ENCODE measurements at regions not wholly inside any gene's neighbourhood (a gene's known extent, or its start where the extent isn't known, plus 50 kb on each side); places are given as distances from the start of the nearest gene placed in this dataset.

DNA sequence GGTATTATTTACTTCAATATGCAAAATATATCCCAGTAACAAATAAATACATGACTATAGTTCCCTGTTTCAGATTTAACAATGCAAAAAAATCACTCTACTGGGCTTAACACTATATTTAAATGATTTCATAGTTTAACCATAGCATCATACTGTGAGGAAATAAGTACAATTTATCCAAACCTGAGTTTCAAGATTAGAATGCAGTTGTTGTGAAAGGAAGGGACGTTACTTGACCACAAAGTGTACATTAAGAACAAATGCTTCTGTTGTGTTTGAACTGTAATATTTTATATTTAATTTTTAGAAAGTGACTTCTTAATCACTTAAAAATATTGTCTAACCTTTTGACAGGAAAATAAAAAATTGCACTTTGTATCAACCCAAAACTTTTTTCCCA, 1747.9 kb upstream of the SPRY2 start:
- no peaks in the 10 kb centered on the region for H3K27me3 ChIP-seq (replicated peaks in 1 of 4; ENCODE audit: control extremely low read depth in 1 of 4, control insufficient read depth in 3 of 4, insufficient read depth in 4 of 4, low read length in 3 of 4)
- no peak overlapping the region for H2AFZ ChIP-seq (ENCODE audit: insufficient read depth, low read depth, low read length, poor library complexity, severe bottlenecking)
- H3K9me3 Mint-ChIP-seq (ENCODE audit: insufficient read depth) = no peaks in the 10 kb centered on the region
- TF ChIP-seq EZH2 (IDR thresholded peaks at IDR 0.05; ENCODE audit: borderline replicate concordance, insufficient read depth, low read depth, low read length, poor library complexity, severe bottlenecking) = no peak
- TF ChIP-seq, protein P1, sequence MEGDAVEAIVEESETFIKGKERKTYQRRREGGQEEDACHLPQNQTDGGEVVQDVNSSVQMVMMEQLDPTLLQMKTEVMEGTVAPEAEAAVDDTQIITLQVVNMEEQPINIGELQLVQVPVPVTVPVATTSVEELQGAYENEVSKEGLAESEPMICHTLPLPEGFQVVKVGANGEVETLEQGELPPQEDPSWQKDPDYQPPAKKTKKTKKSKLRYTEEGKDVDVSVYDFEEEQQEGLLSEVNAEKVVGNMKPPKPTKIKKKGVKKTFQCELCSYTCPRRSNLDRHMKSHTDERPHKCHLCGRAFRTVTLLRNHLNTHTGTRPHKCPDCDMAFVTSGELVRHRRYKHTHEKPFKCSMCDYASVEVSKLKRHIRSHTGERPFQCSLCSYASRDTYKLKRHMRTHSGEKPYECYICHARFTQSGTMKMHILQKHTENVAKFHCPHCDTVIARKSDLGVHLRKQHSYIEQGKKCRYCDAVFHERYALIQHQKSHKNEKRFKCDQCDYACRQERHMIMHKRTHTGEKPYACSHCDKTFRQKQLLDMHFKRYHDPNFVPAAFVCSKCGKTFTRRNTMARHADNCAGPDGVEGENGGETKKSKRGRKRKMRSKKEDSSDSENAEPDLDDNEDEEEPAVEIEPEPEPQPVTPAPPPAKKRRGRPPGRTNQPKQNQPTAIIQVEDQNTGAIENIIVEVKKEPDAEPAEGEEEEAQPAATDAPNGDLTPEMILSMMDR (IDR thresholded peaks at IDR 0.05) = no peak
- no peaks in the 10 kb centered on the region for H3K4me1 ChIP-seq (ENCODE audit: control insufficient read depth in 2 of 2, insufficient read depth in 2 of 2, low read length in 2 of 2)
- no peak overlapping the region for H3K4me3 Mint-ChIP-seq
- H3K27ac Mint-ChIP-seq = no peak overlapping the region
- intact Hi-C loops (cut with micrococcal nuclease) = no loop called here
- ChIA-PET POLR2A (no interaction called here), CTCF (no interaction called here)
- no peak overlapping the region for H3K9ac ChIP-seq (ENCODE audit: low read length)
- H3K27ac ChIP-seq (ENCODE audit: low read length in 2 of 2) = no peak overlapping the region
- H3K36me3 ChIP-seq (replicated peaks in 1 of 2; ENCODE audit: control extremely low read depth in 1 of 2, control insufficient read depth in 1 of 2, extremely low read depth in 1 of 2, insufficient read depth in 2 of 2, low read length in 1 of 2) = no peaks in the 10 kb centered on the region
- no peaks in the 10 kb centered on the region for H3K79me2 ChIP-seq (ENCODE audit: control insufficient read depth, insufficient read depth, low read length)
- WGBS (ENCODE audit: insufficient coverage) = no CpG with 5 or more reads among the region's 1 CpG
- no peaks in the 10 kb centered on the region for H3K9me3 ChIP-seq (ENCODE audit: control extremely low read depth in 1 of 3, control insufficient read depth in 2 of 3, insufficient read depth in 1 of 3, low read length in 2 of 3)
- no peaks in the 10 kb centered on the region for H3K4me1 Mint-ChIP-seq
- H3K4me2 ChIP-seq (replicated peaks; ENCODE audit: low read depth, low read length, poor library complexity, severe bottlenecking) = no peak overlapping the region
- H3K4me3 ChIP-seq (ENCODE audit: control extremely low read depth in 1 of 5, extremely low read depth in 1 of 5, insufficient read depth in 1 of 5, low read depth in 2 of 5, low read length in 4 of 5) = no peak overlapping the region
- H3K27me3 Mint-ChIP-seq = no peaks in the 10 kb centered on the region
- ATAC-seq (ENCODE audit: low read depth) (no peak), DNase-seq (no peak)
- H4K20me1 ChIP-seq (ENCODE audit: control insufficient read depth, insufficient read depth, low read length, poor library complexity, severe bottlenecking) = no peaks in the 10 kb centered on the region

GRCh38 chr13:82076496-82076895, 1735.6 kb upstream of the SPRY2 start:
- WGBS (ENCODE audit: insufficient coverage) = 95% methylated on average over 4 of the region's 5 CpGs
- H3K27me3 Mint-ChIP-seq = no peaks in the 10 kb centered on the region
- H4K20me1 ChIP-seq (ENCODE audit: control insufficient read depth, insufficient read depth, low read length, poor library complexity, severe bottlenecking) = no peaks in the 10 kb centered on the region
- H3K9me3 Mint-ChIP-seq (ENCODE audit: insufficient read depth) = no peaks in the 10 kb centered on the region
- no peaks in the 10 kb centered on the region for H3K36me3 ChIP-seq (replicated peaks in 1 of 2; ENCODE audit: control extremely low read depth in 1 of 2, control insufficient read depth in 1 of 2, extremely low read depth in 1 of 2, insufficient read depth in 2 of 2, low read length in 1 of 2)
- no peak for DNase-seq
- no peaks in the 10 kb centered on the region for H3K4me1 ChIP-seq (ENCODE audit: control insufficient read depth in 2 of 2, insufficient read depth in 2 of 2, low read length in 2 of 2)
- intact Hi-C loops (cut with micrococcal nuclease) = no loop called here
- H3K9me3 ChIP-seq (ENCODE audit: control extremely low read depth in 1 of 3, control insufficient read depth in 2 of 3, insufficient read depth in 1 of 3, low read length in 2 of 3) = peaks cover under 1 to 3% (median 2%) of the 10 kb centered on the region in 3 donors
- H3K79me2 ChIP-seq (ENCODE audit: control insufficient read depth, insufficient read depth, low read length) = no peaks in the 10 kb centered on the region
- ATAC-seq (ENCODE audit: low read depth) = no peak
- no peak overlapping the region for H3K4me2 ChIP-seq (replicated peaks; ENCODE audit: low read depth, low read length, poor library complexity, severe bottlenecking)
- H3K27me3 ChIP-seq (replicated peaks in 1 of 4; ENCODE audit: control extremely low read depth in 1 of 4, control insufficient read depth in 3 of 4, insufficient read depth in 4 of 4, low read length in 3 of 4) = no peaks in the 10 kb centered on the region
- H3K4me3 Mint-ChIP-seq = no peak overlapping the region
- no peak overlapping the region for H3K9ac ChIP-seq (ENCODE audit: low read length)
- no peak overlapping the region for H2AFZ ChIP-seq (ENCODE audit: insufficient read depth, low read depth, low read length, poor library complexity, severe bottlenecking)
- ChIA-PET POLR2A (no interaction called here), CTCF (no interaction called here)
- H3K27ac Mint-ChIP-seq = no peak overlapping the region
- no peaks in the 10 kb centered on the region for H3K4me1 Mint-ChIP-seq
- no peak overlapping the region for H3K4me3 ChIP-seq (ENCODE audit: control extremely low read depth in 1 of 5, extremely low read depth in 1 of 5, insufficient read depth in 1 of 5, low read depth in 2 of 5, low read length in 4 of 5)
- TF ChIP-seq EZH2 (IDR thresholded peaks at IDR 0.05; ENCODE audit: borderline replicate concordance, insufficient read depth, low read depth, low read length, poor library complexity, severe bottlenecking) = no peak
- TF ChIP-seq, protein P1 (IDR thresholded peaks at IDR 0.05) = no peak
- H3K27ac ChIP-seq (ENCODE audit: low read length in 2 of 2) = no peak overlapping the region
